Activated CD4-positive, alpha-beta memory T cell treated with anti-CD3 and anti-CD28 coated beads, Interleukin-2, amount 10 ng/mL, durations not matched to agents 7 days and 5 days (primary cell): ENCODE measurements at regions not wholly inside any gene's neighbourhood (a gene's known extent, or its start where the extent isn't known, plus 50 kb on each side); places are given as distances from the start of the nearest gene placed in this dataset.

ENCODE experiments used
- CTCF ChIA-PET: fragments of 350-600 bp; sonication (Branson Sonifier 250); formaldehyde crosslinking; loops from one replicate; lab custom pipeline; 2021; ENCODE audit warnings: antibody characterized with exemption, inconsistent platforms; lab: Charles Lee
- POLR2A ChIA-PET: fragments of 350-600 bp; sonication (Branson Sonifier 250); formaldehyde crosslinking; loops from one replicate; lab custom pipeline; 2021; ENCODE audit warnings: antibody characterized with exemption; lab: Charles Lee
- DNase-seq: peaks from one replicate; pipeline ENCODE4 v3.0.0-alpha.2; 2020
- H3K27ac Mint-ChIP-seq: one replicate; pipeline ENCODE4 v1.8.0; 2021; ENCODE audit warnings: mild to moderate bottlenecking, mixed read lengths
- H3K27me3 Mint-ChIP-seq: one replicate; pipeline ENCODE4 v1.8.0; 2021; ENCODE audit warnings: mixed read lengths
- H3K36me3 Mint-ChIP-seq: one replicate; pipeline ENCODE4 v1.8.0; 2021; ENCODE audit warnings: low read depth, mixed read lengths
- H3K4me1 Mint-ChIP-seq: one replicate; pipeline ENCODE4 v1.8.0; 2021; ENCODE audit warnings: mixed read lengths
- H3K4me3 Mint-ChIP-seq: one replicate; pipeline ENCODE4 v1.8.0; 2021; ENCODE audit warnings: mild to moderate bottlenecking, mixed read lengths
- H3K9me3 Mint-ChIP-seq: one replicate; pipeline ENCODE4 v1.8.0; 2021; ENCODE audit warnings: mixed read lengths

DNA sequence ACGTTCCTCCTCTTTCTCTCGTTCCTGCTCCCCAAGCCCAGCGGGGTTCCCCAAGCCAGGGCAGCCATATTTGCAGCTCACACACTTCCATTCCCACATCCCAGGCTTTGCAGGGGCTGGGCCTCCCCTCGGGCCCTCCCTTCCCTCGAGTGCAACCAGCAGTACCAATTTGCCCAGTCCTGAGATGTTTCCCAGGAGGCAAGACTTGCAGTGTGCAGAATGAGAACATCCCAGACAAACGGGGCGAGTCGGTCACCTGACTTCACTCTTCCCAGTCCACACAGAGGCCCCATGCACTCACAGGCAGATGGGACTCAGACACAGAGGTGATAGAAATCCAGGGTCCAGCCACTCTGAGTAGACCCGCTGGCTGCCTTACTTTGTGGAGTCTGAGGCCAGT, 56.2 kb upstream of the SLC6A6 start:
- H3K27me3 Mint-ChIP-seq = peaks cover 7% of the 10 kb centered on the region
- DNase-seq = no peak
- POLR2A ChIA-PET = no interaction called here
- no peak overlapping the region for H3K27ac Mint-ChIP-seq
- no peaks in the 10 kb centered on the region for H3K4me1 Mint-ChIP-seq
- CTCF ChIA-PET = no interaction called here
- H3K4me3 Mint-ChIP-seq = no peak overlapping the region
- no peaks in the 10 kb centered on the region for H3K9me3 Mint-ChIP-seq
- H3K36me3 Mint-ChIP-seq = no peaks in the 10 kb centered on the region

GRCh38 chr3:14346642-14347041, 55.8 kb upstream of the SLC6A6 start:
- H3K27ac Mint-ChIP-seq = no peak overlapping the region
- POLR2A ChIA-PET = no interaction called here
- no peaks in the 10 kb centered on the region for H3K9me3 Mint-ChIP-seq
- no peak overlapping the region for H3K4me3 Mint-ChIP-seq
- CTCF ChIA-PET = no interaction called here
- no peaks in the 10 kb centered on the region for H3K36me3 Mint-ChIP-seq
- DNase-seq = no peak
- peaks cover 11% of the 10 kb centered on the region for H3K27me3 Mint-ChIP-seq
- no peaks in the 10 kb centered on the region for H3K4me1 Mint-ChIP-seq

- Mint-ChIP-seq H3K27ac (no peak overlapping the region), H3K4me1 (no peaks in the 10 kb centered on the region), H3K36me3 (no peaks in the 10 kb centered on the region), H3K9me3 (no peaks in the 10 kb centered on the region), H3K4me3 (no peak overlapping the region), H3K27me3 (peaks cover 11% of the 10 kb centered on the region)
- ChIA-PET POLR2A (no interaction called here), CTCF (no interaction called here)
- no peak for DNase-seq
Measured at GRCh38 chr3:14347110-14347509, 55.3 kb upstream of the SLC6A6 start.

DNA sequence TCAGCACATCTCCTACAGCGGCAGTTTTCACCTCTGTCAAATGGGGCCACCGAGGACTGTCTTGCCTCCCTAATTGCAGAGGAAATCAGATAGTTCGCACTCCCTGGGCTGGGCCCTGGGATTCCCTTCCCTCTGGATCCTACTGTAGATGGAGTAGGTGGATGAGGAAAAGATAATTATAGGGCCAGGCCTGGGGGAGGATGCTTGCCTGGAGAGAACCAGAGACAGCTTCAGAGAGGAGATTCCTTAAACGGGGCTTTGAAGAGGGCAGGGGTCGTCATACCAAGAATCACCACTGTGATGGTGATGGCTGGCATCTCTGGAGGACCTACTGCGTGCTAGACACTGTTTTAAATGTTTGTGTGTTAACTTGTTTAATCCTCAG, 50.8 kb upstream of the SLC6A6 start:
- H3K4me1 Mint-ChIP-seq = no peaks in the 10 kb centered on the region
- H3K9me3 Mint-ChIP-seq = no peaks in the 10 kb centered on the region
- peaks cover 9% of the 10 kb centered on the region for H3K27me3 Mint-ChIP-seq
- no peak overlapping the region for H3K27ac Mint-ChIP-seq
- ChIA-PET CTCF (no interaction called here), POLR2A (no interaction called here)
- H3K36me3 Mint-ChIP-seq = no peaks in the 10 kb centered on the region
- H3K4me3 Mint-ChIP-seq = no peak overlapping the region
- DNase-seq = no peak

- CTCF ChIA-PET = no interaction called here
- Mint-ChIP-seq H3K27me3 (peaks cover 9% of the 10 kb centered on the region), H3K4me3 (no peak overlapping the region), H3K27ac (no peak overlapping the region), H3K4me1 (no peaks in the 10 kb centered on the region), H3K9me3 (no peaks in the 10 kb centered on the region), H3K36me3 (no peaks in the 10 kb centered on the region)
- POLR2A ChIA-PET = no interaction called here
- no peak for DNase-seq
Measured at GRCh38 chr3:14352002-14352627, 50.3 kb upstream of the SLC6A6 start.
